H9 (cell line): ENCODE measurements at regions not wholly inside any gene's neighbourhood (a gene's known extent, or its start where the extent isn't known, plus 50 kb on each side); places are given as distances from the start of the nearest gene placed in this dataset.

Source experiments
- DNase-seq: peaks from one replicate; pipeline ENCODE4 v3.0.0-alpha.2; 2017
- H2AFZ ChIP-seq: one replicate; pipeline ENCODE4 v1.6.1; 2013; ENCODE audit warnings: mild to moderate bottlenecking, low read length, control low read depth, moderate library complexity
- H2AK5ac ChIP-seq: 2 replicates; pipeline ENCODE4 v1.6.1; 2013; ENCODE audit warnings: low read length, control low read depth, mixed read lengths; ENCODE audit not compliant: insufficient read length
- H2BK120ac ChIP-seq: one replicate; pipeline ENCODE4 v1.6.1; 2013; ENCODE audit warnings: low read depth, mild to moderate bottlenecking, low read length, control low read depth, inconsistent platforms; ENCODE audit not compliant: poor library complexity, severe bottlenecking
- H2BK12ac ChIP-seq: 2 replicates; pipeline ENCODE4 v1.6.1; 2013; ENCODE audit warnings: low read length, control low read depth, mixed read lengths, low read depth; ENCODE audit not compliant: insufficient read length
- H2BK15ac ChIP-seq: 2 replicates; pipeline ENCODE4 v1.6.1; 2013; ENCODE audit warnings: low read depth, low read length, control low read depth
- H2BK20ac ChIP-seq: one replicate; pipeline ENCODE4 v1.6.1; 2013; ENCODE audit warnings: low read depth, mild to moderate bottlenecking, low read length, control low read depth, inconsistent platforms; ENCODE audit not compliant: poor library complexity, severe bottlenecking
- H2BK5ac ChIP-seq: 2 replicates; pipeline ENCODE4 v1.6.1; 2013; ENCODE audit warnings: low read length, control low read depth, mixed read lengths; ENCODE audit not compliant: insufficient read length
- H3K14ac ChIP-seq: 2 replicates; pipeline ENCODE4 v1.6.1; 2013; ENCODE audit warnings: low read length, control low read depth; ENCODE audit not compliant: insufficient read depth
- H3K18ac ChIP-seq: 2 replicates; pipeline ENCODE4 v1.6.1; 2013; ENCODE audit warnings: low read depth, mild to moderate bottlenecking, mixed read lengths, low read length, control low read depth; ENCODE audit not compliant: insufficient read length
- H3K23ac ChIP-seq: 2 replicates; pipeline ENCODE4 v1.6.1; 2013; ENCODE audit warnings: low read length, control low read depth, mixed read lengths, low read depth; ENCODE audit not compliant: insufficient read length
- H3K23me2 ChIP-seq: 2 replicates; pipeline ENCODE4 v1.6.1; 2013; ENCODE audit warnings: low read depth, mild to moderate bottlenecking, mixed read lengths, low read length, control low read depth; ENCODE audit not compliant: insufficient read length, poor library complexity, severe bottlenecking
- H3K27ac ChIP-seq: 2 replicates; pipeline ENCODE4 v1.5.1; 2013; ENCODE audit warnings: low read length, control low read depth, mixed read lengths, low read depth; ENCODE audit not compliant: insufficient read length
- H3K27me3 ChIP-seq: 2 replicates; pipeline ENCODE4 v1.6.1; 2013; ENCODE audit warnings: low read length, control low read depth, inconsistent platforms; ENCODE audit not compliant: insufficient read depth
- H3K4ac ChIP-seq: 2 replicates; pipeline ENCODE4 v1.6.1; 2013; ENCODE audit warnings: low read depth, mild to moderate bottlenecking, control low read depth, inconsistent platforms, low read length, moderate library complexity
- H3K4me1 ChIP-seq: 2 replicates; pipeline ENCODE4 v1.6.1; 2013; ENCODE audit warnings: low read length, control low read depth, inconsistent platforms; ENCODE audit not compliant: insufficient read depth
- H3K4me2 ChIP-seq: 2 replicates; pipeline ENCODE4 v1.6.1; 2013; ENCODE audit warnings: low read length, control low read depth, mixed read lengths; ENCODE audit not compliant: insufficient read length, insufficient read depth
- H3K56ac ChIP-seq: 2 replicates; pipeline ENCODE4 v1.6.1; 2013; ENCODE audit warnings: low read depth, mild to moderate bottlenecking, mixed read lengths, low read length, control low read depth; ENCODE audit not compliant: insufficient read length
- H3K79me1 ChIP-seq: 2 replicates; pipeline ENCODE4 v1.6.1; 2013; ENCODE audit warnings: low read depth, mild to moderate bottlenecking, moderate library complexity, low read length, control low read depth, inconsistent platforms; ENCODE audit not compliant: insufficient read depth, poor library complexity, severe bottlenecking
- H3K79me2 ChIP-seq: 2 replicates; pipeline ENCODE4 v1.6.1; 2013; ENCODE audit warnings: low read length, control low read depth, inconsistent platforms; ENCODE audit not compliant: insufficient read depth
- H3K9ac ChIP-seq: 2 replicates; pipeline ENCODE4 v1.6.1; 2013; ENCODE audit warnings: low read length, control low read depth, mixed read lengths; ENCODE audit not compliant: insufficient read length; ENCODE audit errors: extremely low read depth
- H3K9me3 ChIP-seq: one replicate; pipeline ENCODE4 v1.6.1; 2013; ENCODE audit warnings: low read depth, low read length, inconsistent platforms; ENCODE audit not compliant: control insufficient read depth
- H3T11ph ChIP-seq: one replicate; pipeline ENCODE4 v1.6.1; 2013; ENCODE audit warnings: mild to moderate bottlenecking, low read length, control low read depth, inconsistent platforms
- H4K20me1 ChIP-seq: one replicate; pipeline ENCODE4 v1.6.1; 2013; ENCODE audit not compliant: control insufficient read depth, insufficient read length, insufficient read depth
- H4K5ac ChIP-seq: 2 replicates; pipeline ENCODE4 v1.6.1; 2013; ENCODE audit warnings: low read depth, mild to moderate bottlenecking, mixed read lengths, low read length, control low read depth; ENCODE audit not compliant: insufficient read length
- H4K8ac ChIP-seq: replicated peaks from 2 replicates; pipeline ENCODE4 v1.6.1; 2013; ENCODE audit warnings: low read length, control low read depth, mixed read lengths, low read depth; ENCODE audit not compliant: insufficient read length
- H4K91ac ChIP-seq: 2 replicates; pipeline ENCODE4 v1.6.1; 2013; ENCODE audit warnings: low read depth, mild to moderate bottlenecking, moderate library complexity, mixed read lengths, low read length, control low read depth; ENCODE audit not compliant: insufficient read length
- H3K27ac Mint-ChIP-seq, 3 experiments: 2 replicates in 2 of 3; 3 replicates in 1 of 3; pipeline ENCODE4 v1.8.0; 2020 to 2021; ENCODE audit warnings: mixed read lengths in 3 of 3, mild to moderate bottlenecking in 1 of 3, moderate library complexity in 1 of 3
- H3K27me3 Mint-ChIP-seq: 2 replicates; pipeline ENCODE4 v1.8.0; 2021; ENCODE audit warnings: low read depth, mild to moderate bottlenecking, moderate library complexity, mixed read lengths
- H3K36me3 Mint-ChIP-seq, 3 experiments: 2 replicates in 2 of 3; 3 replicates in 1 of 3; pipeline ENCODE4 v1.8.0; 2020 to 2021; ENCODE audit warnings: low read depth in 3 of 3, mixed read lengths in 3 of 3; ENCODE audit not compliant: insufficient read depth in 1 of 3
- H3K4me1 Mint-ChIP-seq, 2 experiments: 2 replicates each; pipeline ENCODE4 v1.8.0; 2020; ENCODE audit warnings: mixed read lengths in 2 of 2
- H3K4me3 Mint-ChIP-seq, 2 experiments: 2 replicates in 1 of 2; 3 replicates in 1 of 2; pipeline ENCODE4 v1.8.0; 2020 to 2021; ENCODE audit warnings: mild to moderate bottlenecking in 2 of 2, mixed read lengths in 2 of 2, moderate library complexity in 1 of 2
- H3K9me3 Mint-ChIP-seq, 2 experiments: 2 replicates in 1 of 2; 3 replicates in 1 of 2; pipeline ENCODE4 v1.8.0; 2020; ENCODE audit warnings: mild to moderate bottlenecking in 2 of 2, mixed read lengths in 2 of 2, moderate library complexity in 1 of 2
- CTCF ChIP-seq: fragments of 200-600 bp; sonication (generic); conservative IDR thresholded peaks from 3 replicates; pipeline ENCODE4 v1.8.0; 2021; ENCODE audit warnings: antibody characterized with exemption, mild to moderate bottlenecking
- WGBS: extraction: QIAGEN DNeasy Blood & Tissue Kit; methylation state at CpG from one replicate; pipeline ENCODE4 v1.1.7; 2013; ENCODE audit warnings: missing lambda C conversion rate, low lambda C conversion rate, mixed read lengths; ENCODE audit not compliant: insufficient read length; ENCODE audit errors: extremely low coverage; 5-methylcytosine and 5-hydroxymethylcytosine counted together

GRCh38 chr7:25750744-25751508, 401.1 kb upstream of the NFE2L3 start:
- Histone ChIP-seq H2BK12ac (no peak overlapping the region), H4K8ac (no peak overlapping the region), H3K4me2 (no peak overlapping the region), H3K79me2 (no peaks in the 10 kb centered on the region), H2BK5ac (no peak overlapping the region), H2BK120ac (no peak overlapping the region), H3K9me3 (no peaks in the 10 kb centered on the region), H3K27ac (no peak overlapping the region), H2AK5ac (no peak overlapping the region), H4K91ac (no peak overlapping the region), H4K5ac (no peak overlapping the region), H2BK20ac (no peak overlapping the region), H3K4ac (no peak overlapping the region), H3K9ac (no peak overlapping the region), H3K23ac (no peak overlapping the region), H3K14ac (no peak overlapping the region), H3K27me3 (no peaks in the 10 kb centered on the region), H3K79me1 (no peaks in the 10 kb centered on the region), H2AFZ (no peak overlapping the region), H3K18ac (no peak overlapping the region), H3T11ph (no peak overlapping the region), H4K20me1 (no peaks in the 10 kb centered on the region), H3K4me1 (0 out of 2 replicates have a peak, but pooled peaks cover 4% of the 10 kb centered on the region), H3K56ac (no peak overlapping the region), H3K23me2 (no peaks in the 10 kb centered on the region), H2BK15ac (no peak overlapping the region)
- Mint-ChIP-seq H3K4me1 (peaks cover 31 to 36% of the 10 kb centered on the region in 2 experiments), H3K27ac (0 out of 7 replicates have a peak overlapping the region, but pooled peaks of 1 of the 3 experiments have one; percentile 42), H3K36me3 (no peaks in the 10 kb centered on the region), H3K4me3 (no peak overlapping the region; a peak in 2 of 5 replicates), H3K9me3 (no peaks in the 10 kb centered on the region; a peak in 1 of 5 replicates), H3K27me3 (no peaks in the 10 kb centered on the region)
- WGBS = no CpG with 5 or more reads among the region's 14 CpGs
- no peak for TF ChIP-seq CTCF
- no peak for DNase-seq
